ENCODE measurements at regions not wholly inside any gene's neighbourhood (a gene's known extent, or its start where the extent isn't known, plus 50 kb on each side); places are given as distances from the start of the nearest gene placed in this dataset.

GRCh38 chr5:3191585-3191984 is 404.0 kb upstream of the IRX1 start:
- Histone ChIP-seq H3K27me3 (peaks cover 0 to 5% (median 4%) of the 10 kb centered on the region in 3 donors), H3K27ac (no peak overlapping the region), H3K9me3 (no peaks in the 10 kb centered on the region), H3K4me1 (no peaks in the 10 kb centered on the region), H3K4me3 (no peak overlapping the region), H3K36me3 (no peaks in the 10 kb centered on the region)
- DNase-seq (no peak), ATAC-seq (no peak)
- intact Hi-C loops (cut with DNase I; ENCODE audit: low total_unique reads): no loop called here
- TF ChIP-seq, protein P1, sequence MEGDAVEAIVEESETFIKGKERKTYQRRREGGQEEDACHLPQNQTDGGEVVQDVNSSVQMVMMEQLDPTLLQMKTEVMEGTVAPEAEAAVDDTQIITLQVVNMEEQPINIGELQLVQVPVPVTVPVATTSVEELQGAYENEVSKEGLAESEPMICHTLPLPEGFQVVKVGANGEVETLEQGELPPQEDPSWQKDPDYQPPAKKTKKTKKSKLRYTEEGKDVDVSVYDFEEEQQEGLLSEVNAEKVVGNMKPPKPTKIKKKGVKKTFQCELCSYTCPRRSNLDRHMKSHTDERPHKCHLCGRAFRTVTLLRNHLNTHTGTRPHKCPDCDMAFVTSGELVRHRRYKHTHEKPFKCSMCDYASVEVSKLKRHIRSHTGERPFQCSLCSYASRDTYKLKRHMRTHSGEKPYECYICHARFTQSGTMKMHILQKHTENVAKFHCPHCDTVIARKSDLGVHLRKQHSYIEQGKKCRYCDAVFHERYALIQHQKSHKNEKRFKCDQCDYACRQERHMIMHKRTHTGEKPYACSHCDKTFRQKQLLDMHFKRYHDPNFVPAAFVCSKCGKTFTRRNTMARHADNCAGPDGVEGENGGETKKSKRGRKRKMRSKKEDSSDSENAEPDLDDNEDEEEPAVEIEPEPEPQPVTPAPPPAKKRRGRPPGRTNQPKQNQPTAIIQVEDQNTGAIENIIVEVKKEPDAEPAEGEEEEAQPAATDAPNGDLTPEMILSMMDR (IDR thresholded peaks at IDR 0.05 in 4 of 5, conservative IDR thresholded peaks at IDR 0.05 in 1 of 5): no peak
- no peak for TF ChIP-seq POLR2A (IDR thresholded peaks at IDR 0.05)
- in situ Hi-C loops (cut with MboI; ENCODE audit: low sequenced_read_pairs in 4 of 4): no loop called here

- ATAC-seq (no peak), DNase-seq (no peak)
- no peak overlapping the region for H3K4me3 ChIP-seq
- no peaks in the 10 kb centered on the region for H3K4me1 ChIP-seq
- no peaks in the 10 kb centered on the region for H3K36me3 ChIP-seq
- H3K27ac ChIP-seq: no peak overlapping the region
- H3K27me3 ChIP-seq: peaks cover 0 to 4% (median 0%) of the 10 kb centered on the region in 3 donors
- TF ChIP-seq, protein P1 (IDR thresholded peaks at IDR 0.05 in 4 of 5, conservative IDR thresholded peaks at IDR 0.05 in 1 of 5): no peak
- TF ChIP-seq POLR2A (IDR thresholded peaks at IDR 0.05): no peak
- in situ Hi-C loops (cut with MboI; ENCODE audit: low sequenced_read_pairs in 4 of 4): no loop called here
- H3K9me3 ChIP-seq: no peaks in the 10 kb centered on the region
- intact Hi-C loops (cut with DNase I; ENCODE audit: low total_unique reads): no loop called here
Observed at GRCh38 chr5:3190930-3191329, 404.7 kb upstream of the IRX1 start.

- DNase-seq (no peak), ATAC-seq (no peak)
- H3K9me3 ChIP-seq: no peaks in the 10 kb centered on the region
- in situ Hi-C loops (cut with MboI; ENCODE audit: low sequenced_read_pairs in 4 of 4) (no loop called here), intact Hi-C loops (cut with DNase I; ENCODE audit: low total_unique reads) (no loop called here)
- H3K27me3 ChIP-seq: peaks cover 0 to 3% (median 0%) of the 10 kb centered on the region in 3 donors
- H3K36me3 ChIP-seq: no peaks in the 10 kb centered on the region
- no peak overlapping the region for H3K4me3 ChIP-seq
- no peak overlapping the region for H3K27ac ChIP-seq
- no peaks in the 10 kb centered on the region for H3K4me1 ChIP-seq
- TF ChIP-seq, protein P1 (IDR thresholded peaks at IDR 0.05 in 4 of 5, conservative IDR thresholded peaks at IDR 0.05 in 1 of 5): no peak
- no peak for TF ChIP-seq POLR2A (IDR thresholded peaks at IDR 0.05)
Observed at GRCh38 chr5:3190433-3190832, 405.2 kb upstream of the IRX1 start.

GRCh38 chr5:3187771-3188425 is 407.7 kb upstream of the IRX1 start:
- peaks cover 0 to 5% (median 0%) of the 10 kb centered on the region in 3 donors for H3K27me3 ChIP-seq
- intact Hi-C loops (cut with DNase I; ENCODE audit: low total_unique reads): no loop called here
- in situ Hi-C loops (cut with MboI; ENCODE audit: low sequenced_read_pairs in 4 of 4): no loop called here
- ATAC-seq (no peak), DNase-seq (no peak)
- no peak overlapping the region for H3K4me3 ChIP-seq
- TF ChIP-seq POLR2A (IDR thresholded peaks at IDR 0.05): no peak
- TF ChIP-seq, protein P1 (IDR thresholded peaks at IDR 0.05 in 4 of 5, conservative IDR thresholded peaks at IDR 0.05 in 1 of 5): no peak
- no peak overlapping the region for H3K27ac ChIP-seq
- H3K36me3 ChIP-seq: no peaks in the 10 kb centered on the region
- H3K4me1 ChIP-seq: no peaks in the 10 kb centered on the region
- H3K9me3 ChIP-seq: no peaks in the 10 kb centered on the region
